Activated CD4-positive, alpha-beta T cell treated with anti-CD3 and anti-CD28 coated beads, Interleukin-2, amount 10 ng/mL, durations not matched to agents 7 days and 5 days (primary cell): ENCODE measurements at regions not wholly inside any gene's neighbourhood (a gene's known extent, or its start where the extent isn't known, plus 50 kb on each side); places are given as distances from the start of the nearest gene placed in this dataset.

ENCODE experiments used
- CTCF ChIA-PET: fragments of 350-600 bp; sonication (Branson Sonifier 250); formaldehyde crosslinking; loops from one replicate; lab custom pipeline; 2021; ENCODE audit warnings: antibody characterized with exemption; lab: Charles Lee
- POLR2A ChIA-PET: fragments of 350-600 bp; sonication (Branson Sonifier 250); formaldehyde crosslinking; loops from one replicate; lab custom pipeline; 2021; ENCODE audit warnings: antibody characterized with exemption; lab: Charles Lee
- DNase-seq: peaks from one replicate; pipeline ENCODE4 v3.0.0-alpha.2; 2020
- H3K27ac Mint-ChIP-seq: one replicate; pipeline ENCODE4 v1.8.0; 2021; ENCODE audit warnings: mild to moderate bottlenecking, moderate library complexity, mixed read lengths
- H3K27me3 Mint-ChIP-seq: one replicate; pipeline ENCODE4 v1.8.0; 2021; ENCODE audit warnings: mixed read lengths
- H3K36me3 Mint-ChIP-seq: one replicate; pipeline ENCODE4 v1.8.0; 2021; ENCODE audit warnings: low read depth, mixed read lengths
- H3K4me1 Mint-ChIP-seq: one replicate; pipeline ENCODE4 v1.8.0; 2021; ENCODE audit warnings: mixed read lengths
- H3K4me3 Mint-ChIP-seq: one replicate; pipeline ENCODE4 v1.8.0; 2021; ENCODE audit warnings: mild to moderate bottlenecking, moderate library complexity, mixed read lengths
- H3K9me3 Mint-ChIP-seq: one replicate; pipeline ENCODE4 v1.8.0; 2021; ENCODE audit warnings: mixed read lengths

DNA sequence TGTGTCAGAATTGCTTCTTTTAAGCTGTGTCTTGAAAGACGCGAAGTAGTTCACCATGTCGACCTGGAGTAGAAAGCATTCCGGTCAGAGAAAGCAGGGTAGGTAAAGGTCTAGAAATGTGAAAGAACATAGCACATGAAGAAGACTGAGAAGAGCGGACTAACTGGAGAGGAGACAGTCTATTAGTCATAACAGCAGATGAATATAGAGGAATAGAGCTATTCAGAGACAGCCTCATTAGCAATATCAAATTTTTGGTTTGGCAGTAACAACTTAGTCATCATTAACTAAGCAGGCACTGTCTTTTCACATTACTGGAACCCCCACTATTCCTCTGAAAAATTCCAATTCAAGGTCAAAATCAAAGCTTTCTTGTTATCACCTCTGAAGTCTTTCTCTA, 678.8 kb downstream of the DIPK2A start:
- H3K4me3 Mint-ChIP-seq: no peak overlapping the region
- ChIA-PET POLR2A (no interaction called here), CTCF (no interaction called here)
- no peaks in the 10 kb centered on the region for H3K4me1 Mint-ChIP-seq
- no peak overlapping the region for H3K27ac Mint-ChIP-seq
- H3K9me3 Mint-ChIP-seq: no peaks in the 10 kb centered on the region
- H3K36me3 Mint-ChIP-seq: no peaks in the 10 kb centered on the region
- DNase-seq: no peak
- H3K27me3 Mint-ChIP-seq: no peaks in the 10 kb centered on the region

DNA sequence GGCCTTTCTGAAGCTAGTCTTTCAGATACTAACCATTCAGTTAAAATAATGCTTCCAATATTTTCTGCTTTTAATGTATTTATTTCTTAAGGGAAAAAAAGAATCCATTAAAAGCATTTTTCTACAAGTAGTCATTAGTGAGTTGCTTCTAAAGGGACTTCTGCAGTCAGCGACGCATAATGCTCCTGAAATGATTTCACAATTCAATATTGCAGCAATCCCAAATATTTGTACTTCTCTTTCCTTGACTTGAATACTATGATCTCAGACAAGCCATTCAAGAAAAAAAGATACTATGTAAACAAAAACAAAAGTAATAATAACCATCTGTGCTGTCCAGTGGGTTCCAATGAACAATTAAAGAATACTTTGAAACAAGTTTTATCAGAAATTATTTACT, 681.0 kb downstream of the DIPK2A start:
- no peak overlapping the region for H3K27ac Mint-ChIP-seq
- no peaks in the 10 kb centered on the region for H3K4me1 Mint-ChIP-seq
- ChIA-PET POLR2A (no interaction called here), CTCF (no interaction called here)
- H3K36me3 Mint-ChIP-seq: no peaks in the 10 kb centered on the region
- no peak overlapping the region for H3K4me3 Mint-ChIP-seq
- H3K9me3 Mint-ChIP-seq: no peaks in the 10 kb centered on the region
- H3K27me3 Mint-ChIP-seq: no peaks in the 10 kb centered on the region
- DNase-seq: no peak

- Mint-ChIP-seq H3K9me3 (no peaks in the 10 kb centered on the region), H3K4me1 (no peaks in the 10 kb centered on the region), H3K27ac (no peak overlapping the region), H3K36me3 (no peaks in the 10 kb centered on the region), H3K27me3 (no peaks in the 10 kb centered on the region), H3K4me3 (no peak overlapping the region)
- no peak for DNase-seq
- ChIA-PET CTCF (no interaction called here), POLR2A (no interaction called here)
These were observed 683.8 kb downstream of the DIPK2A start for GRCh38 chr3:144655423-144655822.

DNA sequence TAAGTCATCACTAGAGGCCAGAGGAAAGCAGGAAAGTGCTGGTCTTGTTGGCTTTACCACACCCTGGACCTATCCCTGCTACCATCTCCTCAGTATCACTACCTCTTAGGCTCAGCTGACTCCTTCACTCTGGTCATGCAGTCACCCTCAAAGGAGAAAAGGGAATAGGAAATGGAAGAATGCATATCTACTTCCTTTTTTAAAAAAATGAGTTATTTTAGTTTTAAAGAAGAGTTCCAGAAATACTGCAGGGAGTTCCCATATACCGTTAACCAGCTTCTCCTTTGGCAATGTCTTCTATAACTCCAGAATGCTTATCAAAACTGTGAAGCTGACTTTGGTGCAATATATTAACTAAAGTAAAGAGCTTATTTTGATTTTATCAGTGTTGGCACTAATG, 688.6 kb downstream of the DIPK2A start:
- H3K36me3 Mint-ChIP-seq: no peaks in the 10 kb centered on the region
- POLR2A ChIA-PET: no interaction called here
- H3K4me1 Mint-ChIP-seq: no peaks in the 10 kb centered on the region
- H3K27me3 Mint-ChIP-seq: no peaks in the 10 kb centered on the region
- CTCF ChIA-PET: interaction anchor here (1.2 kb wide), 1 partner anchor 20 kb away, joined by 4 read pairs; no protein-coding TSS in a partner anchor
- no peak for DNase-seq
- H3K9me3 Mint-ChIP-seq: peaks cover 11% of the 10 kb centered on the region
- H3K27ac Mint-ChIP-seq: no peak overlapping the region
- no peak overlapping the region for H3K4me3 Mint-ChIP-seq

DNA sequence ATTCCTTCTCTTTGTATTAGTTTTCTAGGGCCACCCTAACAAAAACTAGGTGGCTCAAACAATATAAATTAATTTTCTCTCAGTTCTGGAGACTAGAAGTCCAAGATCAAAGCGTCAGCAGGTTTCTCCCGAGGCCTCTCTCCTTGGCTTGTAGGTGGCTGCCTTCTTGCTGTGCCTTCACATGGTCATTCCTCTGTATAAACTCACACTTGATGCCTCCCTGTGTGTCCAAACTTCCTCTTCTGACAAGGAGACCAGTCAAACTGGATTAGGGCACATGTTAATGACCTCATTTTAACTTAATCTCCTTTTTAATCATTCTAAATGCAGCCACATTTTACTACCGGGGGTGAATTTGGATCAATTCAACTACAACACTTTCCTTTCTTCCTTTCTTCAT, 691.1 kb downstream of the DIPK2A start:
- H3K9me3 Mint-ChIP-seq: peaks cover 16% of the 10 kb centered on the region
- H3K27me3 Mint-ChIP-seq: no peaks in the 10 kb centered on the region
- H3K4me3 Mint-ChIP-seq: no peak overlapping the region
- DNase-seq: no peak
- no peak overlapping the region for H3K27ac Mint-ChIP-seq
- ChIA-PET POLR2A (no interaction called here), CTCF (no interaction called here)
- H3K36me3 Mint-ChIP-seq: no peaks in the 10 kb centered on the region
- no peaks in the 10 kb centered on the region for H3K4me1 Mint-ChIP-seq

- Mint-ChIP-seq H3K9me3 (peaks cover 16% of the 10 kb centered on the region), H3K27me3 (no peaks in the 10 kb centered on the region), H3K27ac (no peak overlapping the region), H3K4me1 (no peaks in the 10 kb centered on the region), H3K36me3 (no peaks in the 10 kb centered on the region), H3K4me3 (no peak overlapping the region)
- no peak for DNase-seq
- ChIA-PET CTCF (no interaction called here), POLR2A (no interaction called here)
These were observed 692.1 kb downstream of the DIPK2A start for GRCh38 chr3:144663456-144664436.

- no peak for DNase-seq
- no peak overlapping the region for H3K27ac Mint-ChIP-seq
- POLR2A ChIA-PET: no interaction called here
- no peaks in the 10 kb centered on the region for H3K4me1 Mint-ChIP-seq
- H3K4me3 Mint-ChIP-seq: no peak overlapping the region
- CTCF ChIA-PET: no interaction called here
- H3K27me3 Mint-ChIP-seq: no peaks in the 10 kb centered on the region
- peaks cover 16% of the 10 kb centered on the region for H3K9me3 Mint-ChIP-seq
- H3K36me3 Mint-ChIP-seq: no peaks in the 10 kb centered on the region
These were observed 694.0 kb downstream of the DIPK2A start for GRCh38 chr3:144665567-144666053.

GRCh38 chr3:144670571-144670970, 698.9 kb downstream of the DIPK2A start:
- Mint-ChIP-seq H3K36me3 (no peaks in the 10 kb centered on the region), H3K27me3 (no peaks in the 10 kb centered on the region), H3K27ac (no peak overlapping the region), H3K4me3 (no peak overlapping the region), H3K9me3 (peaks cover 2% of the 10 kb centered on the region), H3K4me1 (no peaks in the 10 kb centered on the region)
- POLR2A ChIA-PET: no interaction called here
- DNase-seq: no peak
- CTCF ChIA-PET: interaction anchor here (0.6 kb wide), 1 partner anchor 40 kb away, joined by 4 read pairs; no protein-coding TSS in a partner anchor

DNA sequence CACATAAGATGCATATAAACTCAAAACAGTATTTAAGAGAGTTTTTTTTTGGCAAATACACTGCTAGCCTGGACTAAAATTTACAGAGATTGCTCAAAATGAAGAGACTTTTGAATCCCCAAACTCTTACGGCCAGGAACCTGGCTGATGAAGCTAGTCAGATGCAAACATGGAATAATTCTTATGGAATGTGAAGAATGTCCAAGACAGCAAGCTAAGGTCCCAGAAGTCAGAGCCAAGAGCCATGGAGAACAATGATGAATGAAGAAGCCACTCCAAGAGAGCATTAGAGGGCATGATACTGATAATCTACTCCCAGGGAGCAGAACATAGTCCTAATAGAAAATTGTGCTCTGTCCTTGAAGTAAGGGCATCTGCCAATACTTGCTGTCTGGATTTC, 705.5 kb downstream of the DIPK2A start:
- DNase-seq: no peak
- Mint-ChIP-seq H3K27ac (no peak overlapping the region), H3K4me3 (no peak overlapping the region), H3K27me3 (no peaks in the 10 kb centered on the region), H3K36me3 (no peaks in the 10 kb centered on the region), H3K4me1 (no peaks in the 10 kb centered on the region), H3K9me3 (no peaks in the 10 kb centered on the region)
- POLR2A ChIA-PET: no interaction called here
- CTCF ChIA-PET: interaction anchor here (0.6 kb wide), 1 partner anchor 249 kb away, joined by 4 read pairs; no protein-coding TSS in a partner anchor

- Mint-ChIP-seq H3K9me3 (no peaks in the 10 kb centered on the region), H3K36me3 (no peaks in the 10 kb centered on the region), H3K27me3 (no peaks in the 10 kb centered on the region), H3K4me1 (no peaks in the 10 kb centered on the region), H3K27ac (no peak overlapping the region), H3K4me3 (no peak overlapping the region)
- ChIA-PET POLR2A (no interaction called here), CTCF (no interaction called here)
- DNase-seq: no peak
These were observed 711.4 kb downstream of the DIPK2A start for GRCh38 chr3:144683065-144683464.

- no peaks in the 10 kb centered on the region for H3K27me3 Mint-ChIP-seq
- H3K36me3 Mint-ChIP-seq: no peaks in the 10 kb centered on the region
- no peak overlapping the region for H3K4me3 Mint-ChIP-seq
- CTCF ChIA-PET: no interaction called here
- no peaks in the 10 kb centered on the region for H3K4me1 Mint-ChIP-seq
- no peak overlapping the region for H3K27ac Mint-ChIP-seq
- DNase-seq: no peak
- H3K9me3 Mint-ChIP-seq: no peaks in the 10 kb centered on the region
- POLR2A ChIA-PET: no interaction called here
These were observed 716.2 kb downstream of the DIPK2A start for GRCh38 chr3:144687862-144688261.

DNA sequence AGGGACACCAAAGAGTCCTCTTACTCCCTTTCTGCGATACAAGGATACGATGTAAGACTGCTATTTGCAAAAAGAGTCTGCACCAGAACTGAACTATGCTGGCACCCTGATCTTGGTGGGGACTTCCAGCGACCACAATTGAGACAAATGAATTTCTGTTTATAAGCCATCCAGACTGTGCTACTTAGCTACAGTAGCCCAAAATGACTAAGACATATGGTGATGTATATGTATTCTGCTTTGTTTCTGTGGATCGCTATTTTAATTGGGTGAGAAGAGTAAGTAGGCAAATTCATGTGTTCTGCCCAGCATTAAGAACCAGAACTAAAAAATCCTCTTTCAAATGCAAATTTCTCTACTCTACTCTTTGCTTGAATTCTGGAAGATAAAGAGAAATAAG, 720.9 kb downstream of the DIPK2A start:
- Mint-ChIP-seq H3K4me3 (no peak overlapping the region), H3K27ac (no peak overlapping the region), H3K9me3 (no peaks in the 10 kb centered on the region), H3K36me3 (no peaks in the 10 kb centered on the region), H3K27me3 (no peaks in the 10 kb centered on the region), H3K4me1 (no peaks in the 10 kb centered on the region)
- POLR2A ChIA-PET: interaction anchor here (0.6 kb wide), 1 partner anchor 17 kb away, joined by 6 read pairs; no protein-coding TSS in a partner anchor
- CTCF ChIA-PET: no interaction called here
- no peak for DNase-seq

DNA sequence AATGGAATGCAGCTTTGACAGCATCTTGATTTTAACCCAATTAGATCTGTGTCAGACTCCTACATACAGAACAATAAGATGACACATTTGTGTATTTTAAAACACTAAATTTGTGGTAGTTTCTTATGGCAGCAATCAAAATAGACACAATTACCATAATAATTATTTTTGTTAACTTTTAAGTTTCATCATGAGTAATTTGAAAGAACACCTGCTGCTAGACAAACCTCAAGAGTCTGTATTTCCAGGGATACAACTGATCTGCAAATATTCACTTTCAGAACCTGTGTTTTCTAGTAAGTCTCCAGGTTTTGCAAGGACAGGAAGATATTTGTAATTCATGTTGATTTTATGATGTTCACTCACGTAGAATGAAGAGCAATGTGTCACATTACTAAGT, 736.8 kb downstream of the DIPK2A start:
- ChIA-PET POLR2A (no interaction called here), CTCF (no interaction called here)
- Mint-ChIP-seq H3K27me3 (no peaks in the 10 kb centered on the region), H3K4me1 (no peaks in the 10 kb centered on the region), H3K36me3 (no peaks in the 10 kb centered on the region), H3K27ac (no peak overlapping the region), H3K9me3 (no peaks in the 10 kb centered on the region), H3K4me3 (no peak overlapping the region)
- no peak for DNase-seq
